NCI-H1417 (cell line): ENCODE measurements at regions not wholly inside any gene's neighbourhood (a gene's known extent, or its start where the extent isn't known, plus 50 kb on each side); places are given as distances from the start of the nearest gene placed in this dataset.
"Not testable (repeated sequence)": the region's sequence is repeated elsewhere in the genome, so short reads cannot be mapped to it uniquely, and the experiment has no call there.

ENCODE experiments used
- DNase-seq, 3 experiments: peaks; one replicate each; lab custom pipeline; 2025; lab: John Stamatoyannopoulos, UW

- no peak for DNase-seq
These were observed 2127.3 kb downstream of the PCDH7 start for GRCh38 chr4:32847461-32847860.

- no peak for DNase-seq
These were observed 2135.5 kb downstream of the PCDH7 start for GRCh38 chr4:32855622-32856021.

DNA sequence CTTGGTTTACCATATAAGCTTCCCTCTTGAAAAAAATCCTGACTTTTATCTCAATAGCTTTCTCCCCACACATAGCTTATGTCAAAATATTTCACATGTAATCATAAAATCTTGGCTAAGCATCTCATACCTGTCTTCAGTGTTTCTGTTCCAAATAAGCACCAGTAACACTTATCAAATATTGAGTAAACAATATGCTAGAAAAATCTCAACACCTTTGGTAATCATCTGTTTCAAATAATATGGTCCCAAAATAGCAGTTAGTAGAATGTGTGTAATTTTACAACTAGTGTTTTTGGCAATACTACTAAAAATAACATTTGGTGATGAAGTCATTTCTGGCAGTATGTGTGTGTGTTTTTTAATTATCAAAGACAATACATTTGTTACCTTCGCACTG is 2138.2 kb downstream of the PCDH7 start:
- no peak for DNase-seq

GRCh38 chr4:32858971-32859370 is 2138.8 kb downstream of the PCDH7 start:
- DNase-seq: no peak

- no peak for DNase-seq
These were observed 2144.7 kb downstream of the PCDH7 start for GRCh38 chr4:32864713-32865351.

DNA sequence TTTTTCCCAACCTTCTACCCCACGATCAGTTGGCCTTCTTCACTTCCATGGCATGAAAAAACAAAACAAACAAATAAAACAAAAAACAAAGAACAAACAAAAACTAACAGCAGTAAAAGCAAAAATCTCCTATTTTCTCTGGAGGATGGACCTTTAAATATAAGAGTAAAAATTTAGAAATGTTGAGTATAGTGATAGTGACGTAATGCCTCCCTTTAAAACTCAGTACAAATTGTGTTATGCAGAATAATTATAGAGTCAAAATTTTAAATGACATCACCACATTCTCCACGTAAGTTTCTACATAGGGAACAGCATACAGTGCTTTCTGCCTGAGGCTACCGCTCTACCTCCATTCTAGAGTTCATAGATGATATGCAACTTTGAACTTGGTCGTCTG is 2156.4 kb downstream of the PCDH7 start:
- DNase-seq: no peak

GRCh38 chr4:32879913-32880312 is 2159.7 kb downstream of the PCDH7 start:
- no peak for DNase-seq

DNA sequence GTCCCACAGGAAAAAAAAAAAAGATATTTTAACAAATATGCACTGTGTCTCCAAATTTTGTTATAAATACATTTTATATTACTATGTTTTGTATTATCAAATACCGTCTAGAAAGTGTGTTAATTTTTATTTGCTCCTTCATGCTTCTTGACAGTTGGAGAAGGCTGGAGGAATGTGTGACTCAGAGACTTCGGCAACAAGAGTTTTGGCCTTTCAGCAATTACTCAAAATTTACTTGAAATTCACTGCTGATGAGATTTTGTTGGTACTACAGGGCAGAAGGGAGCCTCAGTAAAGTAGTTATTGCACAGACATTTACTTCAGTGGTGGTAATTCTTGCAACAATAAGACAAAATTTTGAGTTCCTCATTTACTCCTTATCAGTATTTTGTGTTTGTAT is 2164.0 kb downstream of the PCDH7 start:
- no peak for DNase-seq

GRCh38 chr4:32890398-32890797 is 2170.2 kb downstream of the PCDH7 start:
- DNase-seq: no peak

DNA sequence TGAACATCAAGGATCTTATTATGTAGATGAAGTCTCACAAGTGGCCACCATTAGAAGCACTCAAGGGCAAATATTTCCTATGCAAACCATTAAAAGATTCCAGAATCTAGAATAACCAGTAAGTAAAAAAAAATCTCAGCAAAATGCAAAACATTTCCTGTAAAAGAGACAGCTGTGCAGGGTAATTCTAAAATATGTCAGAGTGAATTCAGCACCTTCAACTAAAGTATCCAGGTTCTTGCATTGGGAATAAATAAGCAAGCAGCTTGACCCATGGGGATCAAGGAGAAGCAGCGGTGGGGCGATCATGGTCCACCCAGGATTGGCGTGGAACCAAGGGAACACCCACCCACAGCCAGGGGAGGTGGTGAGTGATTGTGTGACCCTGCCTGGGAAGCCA is 2188.9 kb downstream of the PCDH7 start:
- no peak for DNase-seq

- DNase-seq: no peak
These were observed 2189.6 kb downstream of the PCDH7 start for GRCh38 chr4:32909736-32910135.

GRCh38 chr4:32917586-32917985 is 2197.4 kb downstream of the PCDH7 start:
- DNase-seq: no peak

DNA sequence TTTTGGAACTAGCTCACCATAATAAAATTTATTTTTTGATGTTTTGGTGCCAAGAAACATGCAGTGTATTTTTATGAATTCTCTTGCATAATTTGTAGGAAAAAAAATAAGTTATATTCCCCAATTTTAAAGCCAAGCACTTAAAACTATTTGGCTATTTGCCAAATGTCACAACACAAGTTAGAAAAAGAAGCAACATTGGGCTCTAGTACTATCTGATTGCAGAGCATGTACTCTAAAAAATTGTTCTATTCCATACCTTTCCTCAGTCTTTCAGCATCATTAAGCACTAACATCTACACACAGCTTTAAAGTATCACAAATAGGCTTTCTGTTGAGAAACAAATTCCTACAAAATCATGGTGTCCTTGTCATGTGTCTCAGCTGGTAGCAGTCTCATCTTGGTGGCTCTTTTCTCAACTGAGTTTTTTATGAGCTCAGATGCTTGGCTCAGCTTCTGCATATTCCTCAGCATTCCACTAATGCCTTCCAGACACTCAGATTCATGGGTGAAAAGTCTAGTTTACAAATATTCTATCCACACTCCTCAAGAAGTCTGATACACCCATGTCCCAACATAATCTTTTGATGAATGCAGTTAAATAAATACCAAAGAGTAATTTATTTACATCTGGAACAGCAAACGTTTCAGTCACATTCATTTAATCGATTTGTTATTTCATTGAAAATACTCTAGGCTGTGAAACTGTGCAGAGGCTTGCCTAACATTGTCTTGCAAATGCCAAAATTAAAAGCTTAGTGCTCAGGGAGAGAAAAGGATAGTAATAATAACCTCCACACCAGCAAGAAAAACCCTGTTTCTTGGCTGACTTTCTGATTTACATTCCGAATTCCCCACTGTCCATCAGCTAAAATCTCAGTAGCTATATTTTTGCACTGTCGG is 2209.9 kb downstream of the PCDH7 start:
- no peak for DNase-seq

DNA sequence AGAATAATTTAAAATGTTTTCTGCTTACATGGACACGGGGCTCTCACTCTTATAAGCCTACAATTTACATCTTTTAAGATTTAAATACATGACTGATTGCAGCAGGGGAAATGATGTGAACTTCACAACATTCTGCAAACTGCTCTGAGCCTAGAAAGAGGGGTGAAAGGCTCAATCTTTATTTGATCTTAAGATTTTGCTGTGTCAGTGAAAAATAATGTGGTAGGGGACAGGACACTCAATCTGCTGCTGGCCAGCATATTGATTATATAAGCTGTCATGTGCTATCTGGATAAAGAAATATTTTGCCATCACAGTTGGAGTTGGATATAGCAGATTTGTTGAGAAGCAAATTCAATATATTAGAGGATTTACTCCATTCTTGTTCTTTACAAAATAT is 2210.5 kb downstream of the PCDH7 start:
- no peak for DNase-seq

DNA sequence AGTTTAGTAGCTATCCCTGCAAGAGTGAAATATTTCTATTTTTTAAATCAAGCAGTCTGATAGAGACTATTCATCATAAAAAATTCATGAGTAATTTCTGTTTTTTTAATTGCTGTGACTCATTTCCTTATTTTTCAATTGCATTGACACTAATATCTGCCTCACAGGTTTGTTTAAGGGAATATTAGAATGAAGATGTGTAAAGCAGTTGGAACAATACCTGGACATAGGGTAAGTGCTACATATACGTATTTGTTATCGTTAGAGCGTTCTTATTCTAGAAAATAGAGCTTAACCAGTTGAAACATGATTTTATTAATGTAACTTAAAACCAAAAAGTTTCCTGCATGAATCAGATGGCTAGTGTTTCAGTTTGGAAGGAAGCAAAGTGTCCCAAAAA is 2211.3 kb downstream of the PCDH7 start:
- DNase-seq: no peak

- peak in 1 of 3 experiments; percentile 59 for DNase-seq
These were observed 2212.0 kb downstream of the PCDH7 start for GRCh38 chr4:32932156-32932555.

GRCh38 chr4:32939222-32939621 is 2219.1 kb downstream of the PCDH7 start:
- DNase-seq: not testable (repeated sequence)

- no peak for DNase-seq
These were observed 2230.7 kb downstream of the PCDH7 start for GRCh38 chr4:32950866-32951265.

- DNase-seq: no peak
These were observed 2238.4 kb downstream of the PCDH7 start for GRCh38 chr4:32958586-32958985.

DNA sequence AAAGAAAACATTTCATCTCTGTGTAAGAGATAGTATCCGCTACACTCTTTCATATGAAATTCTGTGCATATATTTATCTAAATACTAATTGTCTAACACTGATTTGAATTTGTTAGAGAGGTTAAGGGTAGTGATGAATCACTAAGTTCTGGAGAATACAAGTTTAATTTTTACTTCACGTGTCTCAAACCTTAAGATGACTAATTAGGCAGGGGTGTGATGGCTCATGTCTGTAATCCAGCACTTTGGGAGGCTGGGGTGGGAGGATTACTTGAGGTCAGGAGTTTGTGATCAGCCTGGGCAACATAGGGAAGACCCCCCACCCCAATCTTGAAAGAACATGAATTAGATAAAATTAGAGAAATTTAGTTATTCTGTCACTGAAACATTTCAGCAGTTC is 2241.9 kb downstream of the PCDH7 start:
- no peak for DNase-seq

DNA sequence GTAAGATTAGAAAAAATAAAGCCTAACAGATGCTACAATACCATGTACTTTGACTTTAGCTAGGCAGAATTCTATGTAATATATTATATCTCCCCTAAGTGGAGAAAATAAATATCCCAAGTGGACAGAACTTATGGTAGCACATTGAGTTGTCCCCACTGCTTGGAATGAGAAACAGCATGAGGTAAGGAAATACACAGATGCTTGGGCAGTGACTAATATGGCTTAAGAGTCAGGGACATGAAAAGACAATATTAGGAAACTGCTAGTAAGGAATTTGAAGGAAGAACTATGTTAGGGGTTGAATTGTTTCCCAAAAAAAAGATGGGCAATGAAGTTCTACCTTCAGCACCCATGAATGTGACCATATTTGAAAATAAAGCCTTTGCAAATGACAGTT is 2265.1 kb downstream of the PCDH7 start:
- DNase-seq: no peak

- DNase-seq: no peak
These were observed 2266.1 kb downstream of the PCDH7 start for GRCh38 chr4:32986236-32986635.

DNA sequence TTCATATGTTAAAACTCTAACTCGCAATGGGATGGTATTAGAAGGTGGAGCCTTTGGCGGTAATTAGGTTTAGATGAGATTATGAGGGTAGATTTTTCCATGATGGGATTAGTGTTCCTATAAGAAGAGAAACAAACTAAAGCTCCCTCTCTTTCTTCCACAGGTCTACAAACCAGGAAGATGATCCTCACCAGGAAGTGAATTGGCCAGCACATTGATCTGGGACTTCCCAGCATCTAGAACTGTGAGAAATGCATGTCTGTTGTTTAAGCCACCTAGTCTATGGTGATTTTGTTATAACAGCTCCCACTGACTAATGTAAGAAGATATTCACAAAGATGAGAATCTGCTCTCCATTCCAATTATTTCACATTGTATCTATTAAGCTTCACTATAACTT is 2266.9 kb downstream of the PCDH7 start:
- no peak for DNase-seq
